ENCODE measurements at regions not wholly inside any gene's neighbourhood (a gene's known extent, or its start where the extent isn't known, plus 50 kb on each side); places are given as distances from the start of the nearest gene placed in this dataset.

DNA sequence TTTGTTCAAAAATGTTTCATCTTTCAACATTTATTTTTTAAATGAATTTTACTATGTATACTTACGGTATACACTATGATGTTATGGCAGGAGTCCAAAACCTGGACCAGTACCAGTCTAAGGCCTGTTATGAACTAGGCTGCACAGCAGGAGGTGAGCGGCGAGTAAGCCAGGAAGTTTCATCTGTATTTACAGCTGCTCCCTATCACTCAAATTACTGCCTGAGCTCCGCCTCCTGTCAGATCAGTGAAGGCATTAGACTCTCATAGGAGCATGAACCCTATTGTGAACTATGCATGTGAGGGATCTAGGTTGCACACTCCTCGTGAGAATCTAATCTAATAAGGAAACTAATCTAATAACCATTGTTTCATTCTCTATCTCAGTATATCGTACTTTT is 715.5 kb upstream of the PTPRD start:
- H3K27ac ChIP-seq (ENCODE audit: insufficient read depth, low read depth, low read length): no peak overlapping the region
- H3K9me3 ChIP-seq (replicated peaks; ENCODE audit: control insufficient read depth, insufficient read depth, low read length): no peaks in the 10 kb centered on the region
- no peak overlapping the region for H3K9ac ChIP-seq (replicated peaks; ENCODE audit: extremely low read depth, insufficient read depth, low read length)
- no peak overlapping the region for H3K4me3 ChIP-seq (replicated peaks in 1 of 3; ENCODE audit: insufficient read depth in 1 of 3, low read depth in 1 of 3, low read length in 3 of 3)
- DNase-seq (ENCODE audit: low read depth, low spot score) (no peak), FAIRE-seq (no peak)
- no peaks in the 10 kb centered on the region for H3K36me3 ChIP-seq (ENCODE audit: control insufficient read depth in 2 of 2, extremely low read depth in 1 of 2, insufficient read depth in 2 of 2, low read length in 2 of 2)
- intact Hi-C loops (cut with micrococcal nuclease): no loop called here
- H2AFZ ChIP-seq (ENCODE audit: low read depth, low read length): no peak overlapping the region
- BruUV-seq (replicated peaks): no TSS peak
- H4K20me1 ChIP-seq (replicated peaks; ENCODE audit: control insufficient read depth, extremely low read depth, insufficient read depth, low read length): no peaks in the 10 kb centered on the region
- H3K4me2 ChIP-seq (ENCODE audit: insufficient read depth, low read length): no peak overlapping the region
- TF ChIP-seq FOS (IDR thresholded peaks at IDR 0.05; ENCODE audit: borderline replicate concordance, insufficient read depth, low read length): no peak
- no peak for TF ChIP-seq GATA2 (IDR thresholded peaks at IDR 0.05; ENCODE audit: insufficient read depth, insufficient read length, low read depth, low read length)
- TF ChIP-seq MAX (IDR thresholded peaks at IDR 0.05; ENCODE audit: insufficient read depth, insufficient read length): no peak
- no peak for TF ChIP-seq EZH2 (IDR thresholded peaks at IDR 0.05; ENCODE audit: borderline replicate concordance, low read depth, low read length, severe bottlenecking)
- TF ChIP-seq JUN (IDR thresholded peaks at IDR 0.05; ENCODE audit: borderline replicate concordance, insufficient read depth, insufficient read length, low read depth): no peak
- TF ChIP-seq POLR2AphosphoS5 (IDR thresholded peaks at IDR 0.05; ENCODE audit: insufficient read depth, low read depth, low read length): no peak
- no peak for TF ChIP-seq CTCF (IDR thresholded peaks at IDR 0.05; ENCODE audit: extremely low read depth in 1 of 2, insufficient read depth in 1 of 2, low read depth in 1 of 2, low read length in 2 of 2)
- no peak for TF ChIP-seq MYC (IDR thresholded peaks at IDR 0.05; ENCODE audit: low read depth, low read length)
- TF ChIP-seq POLR2A (IDR thresholded peaks at IDR 0.05; ENCODE audit: low read depth, low read length): no peak
- no peaks in the 10 kb centered on the region for H3K27me3 ChIP-seq (ENCODE audit: control insufficient read depth in 2 of 2, insufficient read depth in 2 of 2, low read length in 2 of 2)
- no peaks in the 10 kb centered on the region for H3K9me1 ChIP-seq (replicated peaks; ENCODE audit: control insufficient read depth, extremely low read depth, insufficient read depth, low read length)
- H3K4me1 ChIP-seq (ENCODE audit: control insufficient read depth, extremely low read depth, insufficient read depth, low read length): no peaks in the 10 kb centered on the region
- dilution Hi-C loops (cut with MboI; ENCODE audit: extremely low pct_ligation_motif_present, low sequenced_read_pairs): no loop called here
- H3K79me2 ChIP-seq (ENCODE audit: control insufficient read depth, insufficient read depth, low read length): no peaks in the 10 kb centered on the region
- ChIA-PET CTCF (no interaction called here), POLR2A (no interaction called here)
